Midbrain (tissue), 1 donor: ENCODE measurements at regions not wholly inside any gene's neighbourhood (a gene's known extent, or its start where the extent isn't known, plus 50 kb on each side); places are given as distances from the start of the nearest gene placed in this dataset.
"Not testable (repeated sequence)": the region's sequence is repeated elsewhere in the genome, so short reads cannot be mapped to it uniquely, and the experiment has no call there.

Experiments
- DNase-seq: peaks from one replicate; lab custom pipeline; 2025; lab: John Stamatoyannopoulos, UW

DNA sequence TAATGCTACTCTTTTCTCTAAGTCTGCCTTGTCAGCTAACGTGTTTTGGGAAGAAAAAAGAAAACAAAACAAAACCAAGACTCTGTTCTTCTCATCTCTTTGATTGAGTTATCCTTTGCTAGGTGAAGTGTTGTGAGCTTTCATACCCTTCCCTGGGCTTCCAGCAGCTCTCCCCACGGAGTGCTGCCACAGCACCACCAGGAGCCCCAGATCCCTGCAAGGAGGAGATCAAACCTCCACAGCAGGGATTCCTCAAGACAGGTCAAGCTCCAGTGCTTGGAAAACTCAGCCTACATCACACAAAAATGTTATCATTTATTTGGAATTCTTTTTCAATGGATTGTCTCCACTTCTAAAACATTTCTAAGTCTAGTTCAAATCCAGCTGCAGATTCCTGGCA is 1981.9 kb upstream of the TENM3 start:
- no peak for DNase-seq

DNA sequence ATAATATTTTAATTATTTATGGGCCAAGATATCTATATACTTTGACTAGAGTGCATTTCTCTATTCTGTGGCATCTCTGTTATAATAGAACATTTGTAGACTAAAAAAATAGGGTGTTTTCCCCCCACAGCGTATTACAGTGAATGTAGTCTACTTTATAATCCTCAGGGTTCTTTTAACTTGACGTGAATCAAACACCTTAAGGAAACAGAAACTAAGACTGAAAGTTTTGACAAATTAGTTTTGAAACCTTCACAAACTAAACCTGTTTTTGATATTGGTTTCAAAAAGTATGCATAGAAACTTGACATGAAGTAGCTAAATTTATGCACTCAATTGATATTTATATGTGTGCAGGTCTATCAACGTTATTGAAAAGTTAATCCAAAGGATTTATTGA is 1963.1 kb upstream of the TENM3 start:
- no peak for DNase-seq

DNA sequence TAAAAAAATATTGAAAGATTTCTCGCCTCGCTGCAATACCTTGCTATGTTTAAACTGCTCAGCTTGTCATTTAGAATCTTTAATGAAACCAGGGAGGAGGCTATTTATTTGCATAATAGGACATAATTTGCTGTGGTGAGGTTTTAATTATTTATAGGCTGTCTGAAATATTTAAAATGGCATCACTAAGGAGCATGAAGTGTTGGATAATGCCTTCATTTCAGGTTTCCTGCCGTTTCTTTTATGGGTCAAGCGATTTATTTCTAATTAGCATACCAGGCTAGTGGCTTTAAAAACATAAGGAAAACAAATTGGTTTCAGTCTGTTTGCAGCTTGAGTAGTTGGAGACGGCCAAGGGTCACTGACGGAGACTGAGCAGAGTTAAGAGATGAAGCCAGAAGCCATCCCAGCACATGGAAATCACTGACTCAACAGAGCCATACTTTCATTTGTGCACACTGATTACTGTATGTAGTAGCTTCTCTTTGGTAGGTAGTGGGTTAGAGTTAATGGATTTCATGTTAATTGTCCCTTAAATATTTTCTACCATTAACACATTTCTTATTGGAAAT is 1962.4 kb upstream of the TENM3 start:
- no peak for DNase-seq

GRCh38 chr4:180281724-180282123 is 1961.5 kb upstream of the TENM3 start:
- no peak for DNase-seq

- no peak for DNase-seq
Observed at GRCh38 chr4:180284267-180284666, 1958.9 kb upstream of the TENM3 start.

GRCh38 chr4:180285796-180286195 is 1957.4 kb upstream of the TENM3 start:
- DNase-seq, result no peak

GRCh38 chr4:180292339-180292738 is 1950.9 kb upstream of the TENM3 start:
- no peak for DNase-seq

GRCh38 chr4:180296036-180296599 is 1947.1 kb upstream of the TENM3 start:
- DNase-seq, result no peak

GRCh38 chr4:180304321-180304720 is 1938.9 kb upstream of the TENM3 start:
- DNase-seq, result no peak

- DNase-seq, result no peak
Observed at GRCh38 chr4:180310616-180311015, 1932.6 kb upstream of the TENM3 start.

DNA sequence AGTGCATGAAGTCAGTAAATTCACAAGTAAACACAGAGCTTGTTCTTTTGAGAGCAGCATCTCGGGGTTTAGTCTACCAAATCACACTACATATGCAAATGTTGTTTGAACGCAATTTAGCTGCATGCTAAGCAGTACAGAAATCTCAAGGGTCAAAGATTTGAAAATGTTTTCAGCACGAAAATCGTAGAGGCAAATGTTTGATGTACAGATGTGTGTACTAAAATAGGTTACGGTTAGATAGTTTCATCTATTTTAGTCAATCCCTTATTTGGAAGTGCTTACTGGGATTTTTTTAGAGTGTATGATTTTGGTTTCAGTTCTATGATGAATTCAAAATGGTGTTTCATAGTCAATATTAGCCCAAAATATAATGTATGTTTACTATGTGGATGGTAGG is 1928.2 kb upstream of the TENM3 start:
- DNase-seq, result no peak

DNA sequence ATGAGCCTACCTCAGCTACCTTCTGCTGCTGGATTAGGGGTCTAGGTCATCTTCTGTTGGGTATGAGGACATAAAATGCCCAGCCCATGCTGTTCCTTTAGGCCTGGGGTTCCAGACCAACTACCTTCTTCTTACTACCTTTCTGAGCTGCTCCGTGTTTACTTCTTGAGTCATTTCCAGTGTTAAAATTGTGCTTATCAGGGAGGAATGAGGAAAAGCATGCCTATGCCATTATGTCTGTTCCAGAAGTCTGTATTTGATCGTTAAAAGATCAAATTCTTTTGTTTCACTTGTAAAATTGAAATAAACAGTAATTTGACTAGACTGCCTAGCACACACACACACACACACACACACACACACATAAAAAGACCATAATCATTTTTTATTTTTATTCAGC is 1912.7 kb upstream of the TENM3 start:
- no peak for DNase-seq

- no peak for DNase-seq
Observed at GRCh38 chr4:180333162-180333561, 1910.0 kb upstream of the TENM3 start.

- no peak for DNase-seq
Observed at GRCh38 chr4:180335566-180335965, 1907.6 kb upstream of the TENM3 start.

GRCh38 chr4:180336494-180337090 is 1906.6 kb upstream of the TENM3 start:
- no peak for DNase-seq

GRCh38 chr4:180341926-180342325 is 1901.3 kb upstream of the TENM3 start:
- no peak for DNase-seq

DNA sequence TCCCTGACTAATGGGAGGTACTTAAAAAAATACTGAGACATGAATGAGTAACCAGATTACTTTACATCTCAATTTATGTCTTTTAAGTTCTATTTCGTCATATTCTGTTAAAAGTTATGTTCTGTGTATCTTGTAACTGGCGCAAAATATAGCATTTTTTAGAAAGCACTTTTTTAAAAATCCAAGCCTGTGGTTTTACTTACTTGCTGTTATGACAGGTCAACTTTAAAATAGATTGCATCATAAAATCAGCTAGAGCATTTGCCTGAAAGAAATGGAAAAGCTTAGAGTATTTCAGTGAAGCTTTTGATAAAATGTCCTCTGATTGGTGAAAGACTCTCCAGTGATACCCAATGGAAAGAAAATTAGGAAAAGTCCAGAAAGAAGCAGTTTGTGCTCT is 1892.3 kb upstream of the TENM3 start:
- no peak for DNase-seq

- DNase-seq, result no peak
Observed at GRCh38 chr4:180356766-180357165, 1886.4 kb upstream of the TENM3 start.

DNA sequence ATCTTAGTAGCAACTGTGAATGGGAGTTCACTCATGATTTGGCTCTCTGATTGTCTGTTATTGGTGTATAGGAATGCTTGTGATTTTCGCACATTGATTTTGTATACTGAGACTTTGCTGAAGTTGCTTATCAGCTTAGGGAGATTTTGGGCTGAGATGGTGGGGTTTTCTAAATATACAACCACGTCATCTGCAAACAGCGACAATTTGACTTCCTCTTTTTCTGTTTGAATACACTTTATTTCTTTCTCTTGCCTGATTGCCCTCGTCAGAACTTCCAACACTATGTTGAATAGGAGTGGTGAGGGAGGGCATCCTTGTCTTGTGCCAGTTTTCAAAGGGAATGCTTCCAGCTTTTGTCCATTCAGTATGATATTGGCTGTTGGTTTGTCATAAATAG is 1883.1 kb upstream of the TENM3 start:
- not testable (repeated sequence) for DNase-seq

DNA sequence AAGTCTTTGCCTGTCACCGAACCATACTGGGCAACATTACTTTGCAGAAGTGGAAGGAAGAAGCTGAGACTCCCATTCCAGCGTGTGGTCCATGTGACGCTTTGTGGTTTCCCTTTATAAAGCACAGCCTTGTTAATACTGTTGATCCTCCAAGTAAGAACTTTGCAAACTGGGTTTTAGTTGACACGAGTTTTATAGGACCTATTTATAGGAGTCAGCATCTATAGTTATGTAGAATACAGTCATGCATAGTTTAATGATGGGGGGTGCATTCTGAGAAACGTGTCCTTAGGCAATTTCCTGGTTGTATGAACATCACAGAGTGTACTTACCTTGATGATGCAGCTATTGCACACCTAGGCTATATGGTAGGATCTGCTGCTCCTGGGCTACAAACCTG is 1879.4 kb upstream of the TENM3 start:
- DNase-seq, result no peak

DNA sequence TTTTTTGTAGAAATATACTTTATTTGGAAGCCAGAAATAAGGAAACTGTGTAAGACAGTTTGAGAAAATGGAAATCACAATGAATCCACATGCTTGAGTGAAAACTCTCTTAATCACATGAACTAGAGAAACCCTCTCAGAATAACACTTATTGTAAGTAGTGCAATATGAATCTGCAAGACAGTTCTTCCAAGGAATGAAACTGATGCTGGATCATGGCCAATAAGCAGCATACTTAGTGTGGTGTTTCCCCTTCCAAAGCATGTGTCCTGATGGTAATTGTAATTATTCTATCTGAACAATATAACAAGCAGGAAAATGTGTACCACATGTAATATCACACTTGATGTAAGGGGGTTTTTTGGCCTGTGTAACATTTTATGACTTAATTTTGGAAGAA is 1870.5 kb upstream of the TENM3 start:
- DNase-seq, result no peak

GRCh38 chr4:180377741-180378140 is 1865.5 kb upstream of the TENM3 start:
- DNase-seq, result no peak

- DNase-seq, result no peak
Observed at GRCh38 chr4:180380733-180381132, 1862.5 kb upstream of the TENM3 start.

DNA sequence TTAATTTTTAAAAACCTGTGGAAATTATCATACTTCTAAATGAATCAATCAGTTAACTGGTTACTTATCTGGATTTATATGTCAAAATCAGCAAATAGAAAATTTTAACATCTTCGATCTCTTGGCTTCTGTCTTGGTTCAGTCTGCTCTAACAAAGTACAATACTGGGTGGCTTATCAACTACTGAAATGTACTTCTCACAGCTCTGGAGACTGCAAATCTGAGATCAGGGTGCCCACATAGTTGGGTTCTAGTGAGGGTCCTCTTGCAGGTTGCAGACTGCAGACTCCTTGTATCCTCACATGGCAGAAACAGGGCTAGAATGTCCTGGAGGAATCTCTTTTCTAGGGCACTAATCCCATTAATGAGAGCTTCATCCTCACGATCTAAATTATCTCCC is 1851.6 kb upstream of the TENM3 start:
- no peak for DNase-seq
